Putamen (tissue), 1 donor: ENCODE measurements at regions not wholly inside any gene's neighbourhood (a gene's known extent, or its start where the extent isn't known, plus 50 kb on each side); places are given as distances from the start of the nearest gene placed in this dataset.

Experiments used
- DNase-seq: peaks from one replicate; pipeline ENCODE4 v3.0.0-alpha.2; 2016; ENCODE audit warnings: low spot score

DNA sequence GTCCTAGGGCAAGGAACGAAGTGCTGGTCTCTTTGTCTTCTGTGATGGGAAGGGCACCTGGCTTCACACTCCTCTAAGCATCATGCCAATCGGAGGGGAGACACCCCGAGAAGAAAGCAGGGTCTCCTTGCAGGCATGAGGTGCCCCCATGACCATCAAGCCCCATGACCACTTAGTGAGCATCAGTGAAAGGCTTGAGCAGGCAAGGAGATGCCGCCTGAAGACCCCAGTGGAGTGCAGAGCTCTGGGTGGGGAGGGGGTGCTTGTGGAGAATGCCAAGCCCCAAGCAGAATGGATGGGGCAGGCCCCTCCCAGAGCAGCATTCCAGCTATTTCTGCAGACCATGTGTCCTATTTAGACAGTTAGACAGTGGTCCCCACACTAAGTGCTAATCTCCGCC is 232.7 kb upstream of the TNRC6C start:
- DNase-seq = no peak

DNA sequence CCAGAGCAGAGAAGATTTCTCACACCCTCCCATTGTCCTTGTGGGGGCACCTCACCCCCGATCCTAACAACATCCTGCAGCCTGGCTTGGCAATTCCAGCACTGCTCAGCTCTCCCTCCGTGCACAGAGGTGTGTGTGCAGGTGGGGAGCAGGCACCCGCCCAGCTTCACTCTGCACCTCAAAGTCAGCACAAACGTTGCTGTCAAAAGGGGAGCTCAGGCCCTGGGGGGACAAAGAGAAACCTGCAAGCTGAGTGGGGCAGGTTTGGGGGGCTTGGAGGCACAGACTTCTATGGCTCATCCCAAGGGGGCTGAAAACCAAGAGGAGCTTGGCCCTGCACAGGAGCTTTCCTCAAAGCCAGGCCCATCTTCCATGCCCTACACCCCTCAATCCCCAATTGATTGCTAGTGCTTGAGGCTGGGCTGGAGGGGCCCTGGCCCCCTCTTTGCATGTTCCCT is 231.9 kb upstream of the TNRC6C start:
- no peak for DNase-seq

DNA sequence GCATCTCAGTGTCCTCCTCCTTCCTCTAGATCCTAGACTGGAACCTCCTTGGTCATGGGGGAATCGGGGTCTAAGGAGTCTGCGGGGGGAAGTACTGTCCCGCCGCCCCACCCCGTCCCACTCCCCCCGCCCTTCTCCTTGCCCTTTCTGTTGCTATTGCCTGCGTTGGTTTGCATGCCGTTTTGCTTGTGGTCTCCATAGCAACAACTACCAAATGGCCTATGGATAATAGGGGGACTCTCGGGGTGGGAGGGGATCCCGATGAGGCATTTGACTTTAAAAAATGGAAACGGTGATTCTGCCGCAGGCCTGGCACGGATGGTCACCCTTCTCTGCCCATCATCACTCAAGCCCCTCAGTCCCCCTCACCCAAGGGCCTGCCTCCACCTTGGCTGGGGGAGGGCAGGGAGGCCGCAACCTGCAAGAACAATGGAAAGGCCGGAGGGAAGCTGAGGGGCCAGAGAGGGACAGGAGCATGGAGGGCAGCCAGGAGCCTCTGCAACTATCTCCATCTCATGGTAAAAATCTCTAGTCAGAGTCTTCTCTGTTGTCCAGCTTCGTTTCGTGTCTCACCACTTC is 231.4 kb upstream of the TNRC6C start:
- no peak for DNase-seq

DNA sequence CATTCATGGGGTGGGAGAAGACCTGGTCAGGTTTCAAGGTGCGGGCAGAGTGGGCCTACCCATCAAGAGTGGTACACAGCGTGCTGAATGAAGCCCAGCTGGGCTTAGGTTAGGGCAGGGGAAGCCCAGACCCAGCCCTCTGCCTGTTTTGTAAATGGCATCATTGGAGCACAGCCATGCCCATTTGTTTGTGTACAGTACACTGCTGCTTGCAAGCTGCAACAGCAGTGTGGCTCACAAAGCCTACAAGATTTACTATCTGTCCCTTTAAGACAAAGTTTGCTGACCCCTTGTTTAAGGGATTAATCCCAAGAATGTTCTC is 230.1 kb upstream of the TNRC6C start:
- no peak for DNase-seq

DNA sequence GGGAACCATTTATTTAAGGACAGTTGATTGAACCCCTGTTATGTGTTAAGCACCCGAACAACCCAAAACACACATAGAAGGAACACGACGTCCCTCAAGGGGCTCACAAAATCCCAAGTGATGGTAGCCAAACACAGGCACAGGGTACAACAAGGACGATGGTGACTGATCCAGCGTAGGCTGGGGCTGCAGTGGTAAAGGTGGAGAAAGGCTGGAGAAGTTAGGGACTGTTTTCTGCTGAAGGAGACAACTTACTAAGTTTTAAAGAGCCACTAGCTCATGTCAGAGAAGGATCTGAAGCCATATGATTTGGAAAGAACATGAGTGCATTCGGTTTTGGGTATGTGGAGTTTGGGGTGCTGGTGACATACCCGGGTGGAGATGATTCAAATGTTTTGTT is 229.6 kb upstream of the TNRC6C start:
- DNase-seq = no peak

DNA sequence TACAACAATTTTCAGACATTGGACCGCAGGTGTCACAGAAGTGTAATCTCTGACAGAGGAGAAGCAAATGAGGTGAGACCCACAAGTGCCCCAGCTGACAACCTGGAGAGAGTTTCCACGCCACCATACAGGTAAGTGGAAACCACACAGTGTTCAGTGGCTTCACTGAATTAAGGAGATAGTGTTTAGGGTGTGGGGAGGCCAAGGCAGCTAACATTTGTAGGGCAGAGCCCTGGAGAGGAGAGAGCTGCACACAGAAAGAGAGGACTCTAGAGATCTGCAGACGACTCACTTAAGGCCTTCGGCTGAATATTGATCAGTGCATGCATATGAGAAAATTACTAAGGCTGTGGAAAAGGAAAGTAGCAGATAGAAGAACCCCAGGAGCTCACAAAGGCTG is 228.9 kb upstream of the TNRC6C start:
- DNase-seq = no peak

DNA sequence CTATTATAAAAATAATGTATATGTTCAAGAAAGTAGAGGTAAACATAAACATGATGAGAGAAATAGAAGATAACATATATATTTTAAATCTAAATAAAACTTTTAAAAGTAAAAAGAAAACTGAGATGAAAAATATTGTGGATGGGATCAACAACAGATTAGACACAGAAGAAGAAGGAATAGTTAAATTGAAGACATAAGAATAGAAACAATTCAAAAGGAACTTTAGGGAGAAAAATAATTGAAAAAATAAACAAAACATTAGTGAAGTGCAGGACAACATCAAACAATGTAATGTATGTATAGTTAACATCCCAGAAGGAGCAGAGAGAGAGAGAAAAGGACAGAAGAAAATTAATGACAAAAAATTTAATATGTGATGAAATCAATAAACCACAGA is 228.1 kb upstream of the TNRC6C start:
- DNase-seq = no peak

DNA sequence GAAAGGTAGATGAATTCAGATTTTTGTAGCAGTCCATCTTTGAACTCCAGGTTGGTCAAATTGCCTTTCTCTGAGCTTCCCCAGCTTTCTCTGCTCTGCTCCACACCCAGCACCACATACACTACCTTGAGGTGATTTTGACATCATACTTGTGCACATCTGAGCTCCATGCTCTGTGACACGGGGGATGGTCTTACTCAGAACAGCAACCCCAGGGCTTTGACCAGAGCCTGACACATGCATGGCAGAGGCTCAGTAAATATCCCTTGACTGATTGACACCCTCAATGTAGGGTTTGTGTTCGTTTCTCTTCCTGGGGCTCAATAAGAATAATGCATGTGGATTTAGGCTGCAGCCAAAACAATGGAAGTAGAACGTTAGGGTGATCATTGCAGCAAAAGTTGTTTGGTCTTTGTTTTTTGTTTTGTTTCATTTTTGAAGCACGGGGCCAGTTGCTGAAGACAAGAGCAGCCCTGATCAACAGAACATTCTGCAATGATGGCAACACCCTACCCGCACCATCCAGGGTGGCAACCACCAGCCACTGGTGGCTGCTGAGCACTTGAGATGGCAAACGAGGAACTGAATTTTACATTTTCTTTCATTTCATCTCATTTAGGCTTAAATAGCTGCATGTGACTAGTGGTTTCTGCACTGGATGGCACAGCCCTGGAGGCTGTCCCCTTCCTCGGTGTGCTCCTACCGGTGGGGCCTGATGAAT is 224.8 kb upstream of the TNRC6C start:
- DNase-seq = no peak

DNA sequence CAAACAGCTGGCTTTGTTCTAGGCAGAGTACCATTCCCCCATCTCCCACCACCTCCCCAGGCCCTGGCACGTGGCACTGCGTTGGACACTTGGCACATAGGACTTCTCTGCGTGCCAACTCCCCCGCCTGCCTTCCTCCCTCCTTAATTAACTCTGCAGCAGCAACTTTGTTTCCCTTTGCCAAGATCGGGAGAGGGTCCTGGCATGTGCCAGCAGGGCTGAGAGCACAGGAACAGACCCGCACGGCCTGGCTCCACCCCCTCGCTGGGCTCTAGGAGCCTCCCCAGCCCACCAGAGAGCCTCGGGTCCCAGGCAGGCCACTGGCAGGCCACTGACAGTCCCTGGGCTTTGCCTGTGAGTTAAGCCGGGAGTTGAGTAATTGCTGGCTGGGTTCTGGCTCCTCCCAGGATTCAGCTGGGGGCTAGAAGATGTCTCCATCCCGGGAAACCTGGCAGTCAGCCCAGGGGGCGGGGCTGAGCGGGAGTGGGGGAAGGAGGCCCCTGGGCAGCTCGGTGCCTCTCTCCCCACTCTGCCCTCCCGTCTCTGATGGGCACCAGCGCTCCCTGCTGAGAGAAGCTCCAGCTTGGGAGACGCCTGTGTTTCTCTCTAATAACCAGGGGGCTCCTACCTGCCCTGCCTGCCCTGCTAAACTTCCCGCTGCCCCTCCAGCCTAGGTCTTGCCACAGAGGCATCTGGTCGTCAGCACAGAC is 224.0 kb upstream of the TNRC6C start:
- DNase-seq = peak; percentile 93

DNA sequence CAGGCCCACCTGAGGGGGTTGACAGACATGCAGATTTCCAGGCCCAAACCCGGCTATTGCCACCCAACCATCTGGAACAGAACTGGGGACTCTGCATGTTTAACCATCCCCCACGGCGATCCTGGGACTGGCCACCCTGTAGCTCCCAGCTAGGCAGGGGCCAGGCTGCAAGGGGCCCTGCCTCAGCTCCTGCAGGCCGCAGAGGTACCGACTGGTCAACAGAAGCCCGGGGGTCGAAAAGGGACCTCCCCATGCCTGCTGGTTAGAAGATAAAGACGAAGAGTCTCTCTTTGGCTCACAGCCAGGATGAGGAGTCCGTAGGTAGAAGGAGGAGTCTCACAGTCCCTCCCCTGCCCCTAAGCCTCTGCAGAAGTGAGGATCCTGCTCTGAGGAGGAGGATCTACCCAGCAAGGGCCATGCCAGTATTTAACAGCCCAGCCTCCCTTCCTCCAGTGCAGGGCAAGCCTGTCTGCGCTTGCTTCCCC is 223.4 kb upstream of the TNRC6C start:
- no peak for DNase-seq

DNA sequence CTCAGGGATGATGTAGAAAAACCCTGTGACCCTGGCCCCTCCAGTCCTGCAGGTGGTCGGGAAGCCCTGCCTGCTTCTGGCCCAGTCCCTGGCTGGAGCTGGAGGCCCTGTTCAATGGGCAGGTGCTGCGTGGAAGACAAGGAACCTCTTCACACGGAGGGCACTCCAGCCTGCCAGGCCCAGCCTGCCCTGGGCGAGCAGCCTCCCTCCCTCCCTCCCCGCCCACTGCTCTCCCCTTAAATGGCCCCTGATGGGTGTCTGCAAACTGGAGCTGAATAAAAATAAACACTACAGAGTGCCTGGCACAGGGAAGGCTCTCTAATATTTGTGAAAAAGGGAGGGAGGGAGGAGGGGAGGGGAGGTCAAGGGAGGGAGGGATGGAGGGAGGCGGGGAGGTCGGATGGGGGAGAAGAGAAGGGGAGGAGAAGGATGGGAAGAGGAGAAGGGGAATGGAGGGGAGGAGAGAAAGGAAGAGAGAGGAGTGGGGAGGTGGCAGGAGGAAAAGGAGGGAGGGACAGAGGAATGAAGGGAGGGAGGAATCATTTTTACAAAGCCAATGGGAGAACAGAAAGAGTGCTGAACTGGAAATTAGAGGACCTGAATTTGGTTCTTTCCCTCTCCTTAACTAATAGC is 222.8 kb upstream of the TNRC6C start:
- peak; percentile 53 for DNase-seq

DNA sequence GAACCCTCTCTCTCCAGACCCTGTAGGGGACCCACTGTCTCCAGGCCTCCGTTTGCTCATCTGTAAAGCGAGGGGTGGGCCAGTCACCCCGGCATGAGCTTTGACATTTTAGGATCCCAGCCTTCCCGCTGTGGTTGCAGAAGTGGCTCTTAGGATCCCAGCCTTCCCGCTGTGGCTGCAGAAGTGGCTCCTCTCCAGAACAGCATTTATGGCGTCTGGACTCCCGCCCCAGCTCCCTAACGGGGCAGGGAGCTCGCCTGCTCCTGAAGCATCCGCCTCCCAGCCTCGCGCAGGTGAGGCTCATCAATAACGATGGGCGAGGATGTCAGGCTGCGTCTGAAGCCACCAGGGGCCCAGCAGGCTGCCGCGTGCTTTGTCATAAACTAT is 222.3 kb upstream of the TNRC6C start:
- no peak for DNase-seq

DNA sequence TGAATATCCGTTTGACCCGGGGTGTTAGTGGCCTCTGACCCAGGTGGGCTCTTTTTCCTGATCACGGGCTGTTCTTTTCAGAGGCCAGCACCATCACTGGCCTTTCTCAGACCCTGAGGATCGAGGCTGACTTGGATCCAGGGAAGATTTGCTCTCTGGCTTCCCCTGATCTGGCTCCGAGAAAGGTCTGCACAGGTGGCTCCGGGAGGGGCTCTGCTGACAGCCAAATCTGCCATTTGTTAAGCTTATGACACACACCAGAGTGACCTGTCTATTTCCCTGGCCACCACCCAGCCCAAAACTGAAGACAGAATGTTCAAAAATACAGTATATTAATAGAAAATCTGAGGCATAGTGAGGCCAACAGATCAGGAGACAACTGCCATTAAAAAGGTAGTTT is 221.8 kb upstream of the TNRC6C start:
- no peak for DNase-seq

DNA sequence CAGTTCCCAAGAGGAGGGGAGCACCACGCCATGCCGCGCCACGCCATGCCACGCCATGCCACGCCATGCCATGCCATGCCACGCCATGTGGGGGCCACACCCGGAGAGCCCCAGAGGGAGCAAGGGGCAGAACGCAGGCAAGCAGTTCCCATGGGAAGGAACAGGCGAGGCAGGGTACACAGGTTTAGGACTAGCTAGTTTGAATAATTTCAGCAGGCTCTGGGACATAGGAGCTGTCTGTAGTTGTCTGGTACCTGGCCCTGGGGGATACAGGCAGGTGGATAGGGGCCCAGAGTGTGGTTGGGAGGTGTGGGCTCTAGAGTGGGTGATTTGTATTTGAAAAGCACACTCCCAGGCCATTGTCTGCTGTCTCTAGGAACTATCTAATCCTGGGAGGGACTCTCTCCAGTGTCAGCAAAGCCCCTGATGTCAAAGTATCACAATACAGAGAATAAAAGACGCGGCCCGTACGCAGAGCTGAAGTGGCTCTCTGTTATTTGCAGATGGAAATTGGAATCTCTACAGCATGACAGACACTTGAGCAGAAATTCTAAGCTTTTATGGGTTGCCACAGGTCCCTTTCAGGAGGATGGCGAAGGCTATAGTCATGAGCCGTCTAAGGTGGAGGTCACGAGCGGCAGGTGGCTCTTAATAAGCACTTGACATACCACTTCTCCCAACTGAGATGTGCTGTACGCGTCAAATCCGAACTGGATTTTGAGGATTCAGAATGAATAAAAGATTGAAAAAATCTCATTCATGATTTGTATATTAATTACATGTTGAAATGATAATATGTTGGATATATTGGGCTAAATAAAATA is 220.8 kb upstream of the TNRC6C start:
- no peak for DNase-seq

DNA sequence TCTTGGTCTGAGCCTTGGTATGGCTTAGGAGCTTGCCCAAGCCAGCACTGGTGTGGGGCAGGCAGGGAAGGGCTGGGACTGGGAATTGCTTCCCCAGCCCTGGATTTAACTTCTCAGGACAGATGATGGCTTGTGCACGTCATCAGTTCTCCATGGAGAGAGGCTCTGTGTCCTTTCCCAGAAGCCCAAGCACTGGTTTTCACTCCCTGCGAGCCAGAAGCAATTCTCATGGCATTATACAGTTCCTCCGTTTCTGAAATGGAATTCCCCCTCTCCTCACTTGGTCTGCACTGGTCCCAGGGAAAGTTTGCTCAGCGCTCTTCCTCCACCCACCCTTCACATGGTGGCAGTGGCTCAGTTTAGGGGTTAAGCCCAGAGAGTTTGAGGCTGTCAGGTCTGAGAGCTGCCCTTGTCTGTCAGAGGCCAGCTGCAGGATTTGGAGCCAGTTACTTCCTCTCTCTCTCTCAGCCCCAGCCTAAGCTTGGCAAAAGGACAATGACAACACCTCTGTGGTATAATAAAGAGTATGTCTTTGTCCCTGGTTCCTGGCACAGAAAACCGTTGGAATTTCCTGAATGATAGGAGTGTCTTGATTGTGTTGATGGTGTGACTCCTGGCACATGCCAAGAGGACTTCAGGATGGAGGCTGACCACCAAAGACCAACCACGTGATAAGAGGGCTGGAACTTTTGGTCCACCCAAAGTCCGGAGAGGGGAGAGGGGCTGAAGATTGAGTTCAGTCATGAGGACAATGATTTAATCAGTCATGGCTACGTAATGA is 219.6 kb upstream of the TNRC6C start:
- peak; percentile 34 for DNase-seq

DNA sequence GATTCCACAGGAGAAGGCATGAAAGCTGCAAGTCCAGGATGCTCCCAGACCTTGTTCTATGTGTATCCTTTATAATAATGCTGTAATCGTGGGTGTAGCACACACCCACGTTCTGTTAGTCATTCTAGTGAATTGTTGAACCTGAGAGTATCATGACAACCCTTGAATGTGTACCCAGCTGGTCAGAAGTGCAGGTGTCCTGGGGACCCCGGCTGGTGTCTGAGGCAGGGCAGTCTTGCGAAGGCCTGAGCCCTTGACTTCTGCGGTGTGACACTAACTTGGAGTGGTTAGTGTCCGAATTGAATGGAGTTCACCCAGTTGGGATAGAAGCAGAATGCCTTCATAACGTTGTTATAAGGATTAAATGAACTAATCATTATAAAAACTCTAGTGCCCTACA is 218.0 kb upstream of the TNRC6C start:
- DNase-seq = no peak

DNA sequence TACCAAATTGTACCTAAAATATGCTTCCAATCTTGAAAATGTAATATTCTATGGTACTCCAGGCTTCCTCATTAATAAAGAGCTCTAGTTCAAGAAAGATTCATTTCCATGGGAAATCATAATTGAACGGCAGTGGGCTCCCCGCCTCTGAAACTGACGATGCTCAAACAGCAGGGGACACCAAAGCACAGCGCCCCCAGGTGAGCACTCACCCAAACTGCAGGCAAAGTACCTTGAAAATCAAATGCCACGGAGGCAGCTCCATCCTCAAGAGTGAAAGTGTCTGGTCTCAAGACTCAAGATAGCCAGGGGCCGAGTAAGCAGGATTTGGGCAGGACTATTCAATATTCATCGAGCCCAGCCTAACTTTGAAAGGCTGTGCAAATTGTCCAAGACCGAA is 217.4 kb upstream of the TNRC6C start:
- DNase-seq = no peak

DNA sequence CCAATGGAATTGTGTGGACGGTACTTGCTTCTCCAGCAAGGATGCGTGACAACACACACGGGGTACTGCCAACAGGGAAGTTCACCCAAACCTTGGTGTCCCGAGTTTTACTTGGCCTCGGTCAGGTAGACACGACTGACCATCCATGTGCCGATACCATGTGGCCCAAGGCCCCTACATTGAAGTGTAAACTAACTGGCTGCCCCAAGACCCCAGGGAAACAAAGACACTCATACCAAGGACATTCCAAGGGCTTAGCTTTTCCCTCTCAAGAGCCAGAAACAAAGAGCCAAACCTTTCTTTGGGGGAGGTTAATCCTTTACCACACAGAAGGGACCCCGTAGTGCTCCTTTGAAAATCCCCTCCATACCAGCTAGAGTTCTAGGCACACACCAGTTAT is 215.9 kb upstream of the TNRC6C start:
- DNase-seq = no peak

DNA sequence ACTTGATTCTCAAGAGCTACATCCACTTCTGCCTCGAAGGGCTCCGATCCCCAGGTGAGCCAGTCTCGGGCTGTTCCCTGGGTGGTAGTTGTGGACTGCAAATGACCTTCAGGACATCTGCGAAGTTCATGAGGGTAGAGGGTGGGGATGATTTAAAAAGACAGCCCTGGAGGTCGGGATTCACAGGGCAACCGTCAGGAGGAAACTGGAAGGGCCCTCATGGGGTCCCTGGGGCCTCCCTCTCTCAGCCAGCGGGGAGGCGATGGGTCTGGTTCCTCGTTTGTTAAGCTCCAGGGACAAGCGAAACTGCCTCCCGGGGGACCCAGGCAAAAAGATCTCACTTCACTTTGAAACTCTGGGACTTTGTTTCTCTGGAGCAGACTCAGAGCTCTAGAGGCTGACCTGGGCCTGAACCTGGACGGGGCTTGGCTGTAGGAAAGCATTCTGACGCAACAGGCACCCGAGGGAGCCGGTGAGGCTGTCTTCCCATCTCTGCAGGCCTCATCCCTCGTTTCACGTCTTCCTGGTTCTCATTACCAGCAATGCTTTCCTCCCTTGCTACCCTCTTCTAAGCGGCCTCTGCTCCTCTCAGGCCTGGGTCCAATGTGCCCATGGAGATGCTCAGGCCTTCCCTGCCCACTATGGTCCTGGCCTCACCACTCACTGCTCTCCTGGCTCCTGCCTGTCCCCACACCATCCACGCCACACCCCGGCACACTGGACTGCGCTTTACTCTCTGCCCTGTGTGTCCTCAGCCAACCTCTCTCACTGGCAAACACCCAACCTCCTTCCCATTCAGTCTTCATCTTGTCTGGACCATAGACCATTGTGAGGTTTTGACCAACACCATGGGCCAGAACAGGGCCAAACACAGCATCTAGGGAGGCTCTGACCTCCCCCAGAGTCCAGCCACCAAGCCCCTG is 214.2 kb upstream of the TNRC6C start:
- DNase-seq = no peak

DNA sequence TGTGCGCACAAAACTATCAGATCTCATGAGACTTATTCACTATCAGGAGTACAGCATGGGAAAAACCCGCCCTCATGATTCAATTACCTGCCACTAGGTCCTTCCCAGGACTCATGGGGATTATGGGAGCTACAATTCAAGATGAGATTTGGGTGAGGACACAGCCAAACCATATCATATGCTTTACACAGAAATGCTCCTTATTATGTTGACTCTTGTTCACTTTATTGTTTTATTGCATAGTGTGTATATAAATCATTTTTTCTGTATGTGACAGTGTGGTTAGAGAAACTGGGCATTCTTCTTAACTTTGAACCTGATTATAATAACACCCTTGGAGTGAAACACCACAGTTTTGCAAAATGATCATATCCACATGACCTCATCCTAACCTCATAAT is 212.8 kb upstream of the TNRC6C start:
- DNase-seq = no peak
